ENCODE measurements at regions not wholly inside any gene's neighbourhood (a gene's known extent, or its start where the extent isn't known, plus 50 kb on each side); places are given as distances from the start of the nearest gene placed in this dataset.

- H3K9me3 Mint-ChIP-seq (ENCODE audit: unreplicated experiment), result peaks cover 3% of the 10 kb centered on the region
- no peak overlapping the region for H3K27ac Mint-ChIP-seq (ENCODE audit: unreplicated experiment)
- no peak for DNase-seq (ENCODE audit: extremely low spot score, unreplicated experiment)
- no peak for TF ChIP-seq CTCF (IDR thresholded peaks at IDR 0.05)
- peaks cover 2% of the 10 kb centered on the region for H3K4me1 Mint-ChIP-seq (ENCODE audit: unreplicated experiment)
- no peak overlapping the region for H3K4me3 Mint-ChIP-seq (ENCODE audit: unreplicated experiment)
- no peaks in the 10 kb centered on the region for H3K27me3 Mint-ChIP-seq (ENCODE audit: unreplicated experiment)
- H3K36me3 Mint-ChIP-seq (ENCODE audit: unreplicated experiment), result no peaks in the 10 kb centered on the region
Observed at GRCh38 chr13:78183732-78184131, 265.1 kb upstream of the EDNRB start.

GRCh38 chr13:78182813-78183212, 264.2 kb upstream of the EDNRB start:
- DNase-seq (ENCODE audit: extremely low spot score, unreplicated experiment), result no peak
- no peak for TF ChIP-seq CTCF (IDR thresholded peaks at IDR 0.05)
- Mint-ChIP-seq H3K4me1 (ENCODE audit: unreplicated experiment) (peaks cover 2% of the 10 kb centered on the region), H3K27me3 (ENCODE audit: unreplicated experiment) (no peaks in the 10 kb centered on the region), H3K27ac (ENCODE audit: unreplicated experiment) (no peak overlapping the region), H3K36me3 (ENCODE audit: unreplicated experiment) (no peaks in the 10 kb centered on the region), H3K9me3 (ENCODE audit: unreplicated experiment) (peaks cover 5% of the 10 kb centered on the region), H3K4me3 (ENCODE audit: unreplicated experiment) (no peak overlapping the region)

GRCh38 chr13:78177306-78177705, 258.7 kb upstream of the EDNRB start:
- H3K9me3 Mint-ChIP-seq (ENCODE audit: unreplicated experiment), result peaks cover 5% of the 10 kb centered on the region
- DNase-seq (ENCODE audit: extremely low spot score, unreplicated experiment), result no peak
- H3K36me3 Mint-ChIP-seq (ENCODE audit: unreplicated experiment), result no peaks in the 10 kb centered on the region
- TF ChIP-seq CTCF (IDR thresholded peaks at IDR 0.05), result no peak
- H3K4me1 Mint-ChIP-seq (ENCODE audit: unreplicated experiment), result no peaks in the 10 kb centered on the region
- no peak overlapping the region for H3K4me3 Mint-ChIP-seq (ENCODE audit: unreplicated experiment)
- H3K27me3 Mint-ChIP-seq (ENCODE audit: unreplicated experiment), result peaks cover under 1% of the 10 kb centered on the region
- H3K27ac Mint-ChIP-seq (ENCODE audit: unreplicated experiment), result no peak overlapping the region

- H3K27ac Mint-ChIP-seq (ENCODE audit: unreplicated experiment), result no peak overlapping the region
- H3K4me1 Mint-ChIP-seq (ENCODE audit: unreplicated experiment), result no peaks in the 10 kb centered on the region
- H3K36me3 Mint-ChIP-seq (ENCODE audit: unreplicated experiment), result no peaks in the 10 kb centered on the region
- no peak for TF ChIP-seq CTCF (IDR thresholded peaks at IDR 0.05)
- H3K9me3 Mint-ChIP-seq (ENCODE audit: unreplicated experiment), result peaks cover 5% of the 10 kb centered on the region
- H3K27me3 Mint-ChIP-seq (ENCODE audit: unreplicated experiment), result peaks cover 5% of the 10 kb centered on the region
- no peak for DNase-seq (ENCODE audit: extremely low spot score, unreplicated experiment)
- H3K4me3 Mint-ChIP-seq (ENCODE audit: unreplicated experiment), result no peak overlapping the region
Observed at GRCh38 chr13:78176880-78177279, 258.2 kb upstream of the EDNRB start.

- H3K36me3 Mint-ChIP-seq (ENCODE audit: unreplicated experiment), result no peaks in the 10 kb centered on the region
- no peak for DNase-seq (ENCODE audit: extremely low spot score, unreplicated experiment)
- no peaks in the 10 kb centered on the region for H3K9me3 Mint-ChIP-seq (ENCODE audit: unreplicated experiment)
- no peak for TF ChIP-seq CTCF (IDR thresholded peaks at IDR 0.05)
- H3K4me1 Mint-ChIP-seq (ENCODE audit: unreplicated experiment), result no peaks in the 10 kb centered on the region
- no peak overlapping the region for H3K4me3 Mint-ChIP-seq (ENCODE audit: unreplicated experiment)
- H3K27ac Mint-ChIP-seq (ENCODE audit: unreplicated experiment), result no peak overlapping the region
- peaks cover 5% of the 10 kb centered on the region for H3K27me3 Mint-ChIP-seq (ENCODE audit: unreplicated experiment)
Observed at GRCh38 chr13:78169386-78169785, 250.8 kb upstream of the EDNRB start.
